ENCODE measurements at regions not wholly inside any gene's neighbourhood (a gene's known extent, or its start where the extent isn't known, plus 50 kb on each side); places are given as distances from the start of the nearest gene placed in this dataset.

- H3K36me3 ChIP-seq (ENCODE audit: control insufficient read depth in 2 of 2, extremely low read depth in 1 of 2, insufficient read depth in 2 of 2, low read length in 2 of 2): no peaks in the 10 kb centered on the region
- no peak overlapping the region for H2AFZ ChIP-seq (ENCODE audit: control insufficient read depth, low read length)
- TF ChIP-seq EZH2 (IDR thresholded peaks at IDR 0.05; ENCODE audit: low read length): no peak
- no peak for TF ChIP-seq CTCF (optimal IDR thresholded peaks at IDR 0.05 in 1 of 3, IDR thresholded peaks at IDR 0.05 in 1 of 3, conservative IDR thresholded peaks at IDR 0.05 in 1 of 3; ENCODE audit: extremely low read depth in 1 of 3, insufficient read depth in 2 of 3, low read length in 3 of 3)
- dilution Hi-C loops (cut with MboI; ENCODE audit: extremely low pct_ligation_motif_present, low sequenced_read_pairs): no loop called here
- H3K9ac ChIP-seq (ENCODE audit: control insufficient read depth, extremely low read depth, insufficient read depth, low read length): no peak overlapping the region
- H3K79me2 ChIP-seq (ENCODE audit: control insufficient read depth, insufficient read depth, low read length): no peaks in the 10 kb centered on the region
- no peaks in the 10 kb centered on the region for H3K27me3 ChIP-seq (ENCODE audit: control insufficient read depth, extremely low read depth, insufficient read depth, low read length)
- no peak for DNase-seq (ENCODE audit: low read depth, low spot score)
- H3K4me3 ChIP-seq (ENCODE audit: control insufficient read depth in 2 of 3, extremely low read depth in 1 of 3, insufficient read depth in 2 of 3, low read depth in 1 of 3, low read length in 3 of 3): no peak overlapping the region
- no peaks in the 10 kb centered on the region for H3K9me1 ChIP-seq (ENCODE audit: control insufficient read depth, extremely low read depth, insufficient read depth, low read length)
- no peak for FAIRE-seq
- no peaks in the 10 kb centered on the region for H3K9me3 ChIP-seq (ENCODE audit: control insufficient read depth, low read depth, low read length)
- no peaks in the 10 kb centered on the region for H3K4me1 ChIP-seq (ENCODE audit: control insufficient read depth, extremely low read depth, insufficient read depth, low read length)
- no peak overlapping the region for H3K27ac ChIP-seq (ENCODE audit: control insufficient read depth, insufficient read depth, low read length)
- no peaks in the 10 kb centered on the region for H4K20me1 ChIP-seq (ENCODE audit: control insufficient read depth, extremely low read depth, insufficient read depth, low read length)
- H3K4me2 ChIP-seq (ENCODE audit: control insufficient read depth, extremely low read depth, insufficient read depth, low read depth, low read length): no peak overlapping the region
Observed at GRCh38 chr6:51535327-51535726, 552.1 kb downstream of the PKHD1 start.

- Histone ChIP-seq H2AFZ (ENCODE audit: control insufficient read depth, low read length) (no peak overlapping the region), H3K4me3 (ENCODE audit: control insufficient read depth in 2 of 3, extremely low read depth in 1 of 3, insufficient read depth in 2 of 3, low read depth in 1 of 3, low read length in 3 of 3) (no peak overlapping the region), H3K36me3 (ENCODE audit: control insufficient read depth in 2 of 2, extremely low read depth in 1 of 2, insufficient read depth in 2 of 2, low read length in 2 of 2) (no peaks in the 10 kb centered on the region), H3K9me1 (ENCODE audit: control insufficient read depth, extremely low read depth, insufficient read depth, low read length) (no peaks in the 10 kb centered on the region), H3K9ac (ENCODE audit: control insufficient read depth, extremely low read depth, insufficient read depth, low read length) (no peak overlapping the region), H3K9me3 (ENCODE audit: control insufficient read depth, low read depth, low read length) (no peaks in the 10 kb centered on the region), H3K4me1 (ENCODE audit: control insufficient read depth, extremely low read depth, insufficient read depth, low read length) (no peaks in the 10 kb centered on the region), H3K4me2 (ENCODE audit: control insufficient read depth, extremely low read depth, insufficient read depth, low read depth, low read length) (no peak overlapping the region), H3K79me2 (ENCODE audit: control insufficient read depth, insufficient read depth, low read length) (no peaks in the 10 kb centered on the region), H3K27me3 (ENCODE audit: control insufficient read depth, extremely low read depth, insufficient read depth, low read length) (no peaks in the 10 kb centered on the region), H3K27ac (ENCODE audit: control insufficient read depth, insufficient read depth, low read length) (no peak overlapping the region), H4K20me1 (ENCODE audit: control insufficient read depth, extremely low read depth, insufficient read depth, low read length) (no peaks in the 10 kb centered on the region)
- DNase-seq (ENCODE audit: low read depth, low spot score): no peak
- TF ChIP-seq EZH2 (IDR thresholded peaks at IDR 0.05; ENCODE audit: low read length) (no peak), CTCF (optimal IDR thresholded peaks at IDR 0.05 in 1 of 3, IDR thresholded peaks at IDR 0.05 in 1 of 3, conservative IDR thresholded peaks at IDR 0.05 in 1 of 3; ENCODE audit: extremely low read depth in 1 of 3, insufficient read depth in 2 of 3, low read length in 3 of 3) (no peak)
- dilution Hi-C loops (cut with MboI; ENCODE audit: extremely low pct_ligation_motif_present, low sequenced_read_pairs): no loop called here
- FAIRE-seq: no peak
Observed at GRCh38 chr6:51536728-51537127, 550.7 kb downstream of the PKHD1 start.

Measured in keratinocyte (primary cell).